Astrocyte of the cerebellum (primary cell): ENCODE measurements at regions not wholly inside any gene's neighbourhood (a gene's known extent, or its start where the extent isn't known, plus 50 kb on each side); places are given as distances from the start of the nearest gene placed in this dataset.

Experiments used
- DNase-seq: peaks from one replicate; pipeline ENCODE4 v3.0.0-alpha.2; 2011; ENCODE audit warnings: low read depth
- H3K4me3 ChIP-seq: 2 replicates; pipeline ENCODE4 v1.5.1; 2011; ENCODE audit warnings: mild to moderate bottlenecking, low read depth, low read length, moderate library complexity
- CTCF ChIP-seq: IDR thresholded peaks from 2 replicates; pipeline ENCODE4 v1.5.1; 2012; ENCODE audit warnings: low read length, low read depth, moderate library complexity, mild to moderate bottlenecking; ENCODE audit errors: missing control alignments
- in situ Hi-C: cut with HindIII; loops from 2 replicates; pipeline ENCODE4 v1.10.0; 2017; ENCODE audit warnings: low sequenced_read_pairs

- no peak for TF ChIP-seq CTCF
- no peak for DNase-seq
- H3K4me3 ChIP-seq = no peak overlapping the region
- in situ Hi-C loops = no loop called here
These were observed 555.6 kb upstream of the POT1 start for GRCh38 chr7:125485223-125485622.

GRCh38 chr7:125484755-125485154, 555.1 kb upstream of the POT1 start:
- DNase-seq = no peak
- no peak for TF ChIP-seq CTCF
- in situ Hi-C loops = no loop called here
- H3K4me3 ChIP-seq = no peak overlapping the region

DNA sequence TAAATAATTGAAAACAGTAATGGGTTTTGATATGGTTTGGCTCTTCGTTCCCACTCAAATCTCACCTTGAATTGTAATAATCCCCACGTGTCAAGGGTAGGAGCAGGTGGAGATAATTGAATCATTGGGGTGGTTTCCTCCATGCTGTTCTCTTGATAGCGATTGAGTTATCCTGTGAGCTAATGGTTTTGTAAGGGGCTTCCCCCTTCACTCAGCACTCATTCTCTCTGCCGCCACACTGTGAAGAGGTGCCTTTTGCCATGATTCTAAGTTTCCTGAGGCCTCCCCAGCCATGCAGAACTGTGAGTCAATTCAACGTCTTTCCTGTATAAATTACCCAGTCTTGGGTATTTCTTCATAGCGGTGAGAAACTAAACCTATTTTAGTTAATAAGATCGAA, 551.7 kb upstream of the POT1 start:
- in situ Hi-C loops = no loop called here
- no peak for TF ChIP-seq CTCF
- no peak overlapping the region for H3K4me3 ChIP-seq
- DNase-seq = no peak

DNA sequence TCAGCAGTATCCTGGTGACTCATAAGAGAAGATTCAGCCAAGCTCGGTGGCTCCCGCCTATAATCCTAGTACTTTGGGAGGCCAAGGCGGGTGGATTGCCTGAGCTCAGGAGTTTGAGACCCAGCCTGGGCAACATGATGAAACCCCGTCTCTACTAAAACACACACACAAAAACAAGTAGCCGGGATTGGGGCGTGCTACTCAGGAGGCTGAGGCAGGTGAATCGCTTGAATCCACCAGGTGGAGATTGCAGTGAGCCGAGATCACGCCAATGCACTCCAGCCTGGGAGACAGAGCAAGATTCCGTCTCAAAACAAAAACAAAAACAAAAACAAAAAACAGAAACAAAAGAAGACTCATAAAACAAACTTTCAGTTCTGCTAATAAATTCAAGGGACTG, 551.1 kb upstream of the POT1 start:
- in situ Hi-C loops = no loop called here
- DNase-seq = no peak
- H3K4me3 ChIP-seq = no peak overlapping the region
- no peak for TF ChIP-seq CTCF

GRCh38 chr7:125468855-125469174, 539.2 kb upstream of the POT1 start:
- no peak for DNase-seq
- in situ Hi-C loops = no loop called here
- TF ChIP-seq CTCF = no peak
- H3K4me3 ChIP-seq = no peak overlapping the region

DNA sequence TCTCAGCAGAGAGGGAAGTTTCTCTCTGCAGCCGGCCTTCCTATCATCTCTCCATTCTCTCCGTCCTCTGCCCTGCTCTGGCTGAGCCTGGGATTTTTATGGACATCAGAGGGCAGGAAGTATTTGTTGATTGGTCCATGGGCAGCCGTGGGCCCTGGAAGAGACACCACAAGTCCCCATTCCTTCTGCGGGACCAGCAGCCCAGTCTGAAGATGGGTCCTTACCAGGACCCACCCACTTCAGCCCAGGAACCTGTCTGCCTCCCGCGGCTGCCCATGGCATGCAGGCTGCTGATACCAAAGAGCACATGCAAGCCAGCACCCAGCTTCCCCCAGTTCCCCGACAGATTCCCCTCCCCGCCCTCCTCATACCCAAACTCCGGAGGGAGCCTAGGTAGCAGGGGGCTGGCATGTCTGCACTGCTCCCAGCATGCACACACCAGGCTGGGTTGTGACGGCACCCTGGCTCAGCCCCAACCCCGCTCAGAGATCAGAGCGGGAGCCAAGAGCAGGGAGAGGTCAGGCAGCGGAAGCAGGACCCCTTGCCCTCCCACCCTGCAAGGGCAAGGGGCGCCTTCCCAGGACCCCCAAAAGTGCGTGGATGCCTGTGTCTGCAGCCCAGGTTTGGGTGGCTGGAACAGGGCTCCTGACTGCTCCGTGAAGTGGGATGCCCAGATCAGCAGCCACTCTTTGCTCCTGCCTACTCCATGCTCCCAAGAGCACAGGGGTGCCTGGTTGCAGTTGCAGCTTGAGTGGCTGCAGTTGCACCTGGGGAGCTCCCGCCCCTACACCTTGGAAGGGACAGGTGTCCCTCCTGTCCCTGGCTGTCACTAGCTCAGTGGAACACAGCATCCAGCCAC, 538.6 kb upstream of the POT1 start:
- no peak overlapping the region for H3K4me3 ChIP-seq
- in situ Hi-C loops = no loop called here
- no peak for DNase-seq
- no peak for TF ChIP-seq CTCF
